SH-SY5Y (cell line): ENCODE measurements at regions not wholly inside any gene's neighbourhood (a gene's known extent, or its start where the extent isn't known, plus 50 kb on each side); places are given as distances from the start of the nearest gene placed in this dataset.

Source experiments
- GATA2 ChIP-seq: IDR thresholded peaks from 2 replicates; pipeline ENCODE4 v1.6.1; 2011; ENCODE audit warnings: mild to moderate bottlenecking, low read depth, low read length
- GATA3 ChIP-seq: IDR thresholded peaks from 2 replicates; pipeline ENCODE4 v1.6.1; 2011; ENCODE audit warnings: low read depth, mild to moderate bottlenecking, low read length, moderate library complexity

GRCh38 chr16:88319116-88319965, 63.4 kb upstream of the ZNF469 start:
- TF ChIP-seq GATA3 (no peak), GATA2 (no peak)
